Gastrocnemius medialis (tissue), 4 donors: ENCODE measurements at regions not wholly inside any gene's neighbourhood (a gene's known extent, or its start where the extent isn't known, plus 50 kb on each side); places are given as distances from the start of the nearest gene placed in this dataset.

Experiments used
- ATAC-seq, 2 donors: fragments of 150-250 bp; one replicate each; pipeline ENCODE4 v1.9.1; 2016
- DNase-seq, 2 donors: peaks; one replicate each; pipeline ENCODE4 v3.0.0-alpha.2; 2019
- H3K27ac ChIP-seq, 4 donors: fragments of 200-600 bp; sonication (generic); 1 replicate in 1 of 4; 2 replicates in 3 of 4; pipeline ENCODE4 v1.5.1; 2016 to 2018; ENCODE audit warnings: mild to moderate bottlenecking in 2 of 4, moderate library complexity in 1 of 4
- H3K27me3 ChIP-seq, 3 donors: fragments of 200-600 bp; sonication (generic) in 2 of 3; 1 replicate in 1 of 3; 2 replicates in 2 of 3; pipeline versions ENCODE4 v1.5.1 to v1.6.0; 2016 to 2019; ENCODE audit warnings: mild to moderate bottlenecking in 1 of 3, moderate library complexity in 1 of 3
- H3K36me3 ChIP-seq, 2 donors: fragments of 200-600 bp; sonication (generic) in 1 of 2; one replicate each; pipeline ENCODE4 v1.5.1; 2017 to 2018
- H3K4me1 ChIP-seq, 2 donors: fragments of 200-600 bp; sonication (generic) in 1 of 2; one replicate each; pipeline ENCODE4 v1.5.1; 2016 to 2017; ENCODE audit warnings: mild to moderate bottlenecking in 2 of 2
- H3K4me3 ChIP-seq, 4 donors: fragments of 200-600 bp; sonication (generic) in 3 of 4; 1 replicate in 1 of 4; 2 replicates in 3 of 4; pipeline ENCODE4 v1.5.1; 2016 to 2019; ENCODE audit warnings: mild to moderate bottlenecking in 2 of 4
- H3K9me3 ChIP-seq, 3 donors: fragments of 200-600 bp; sonication (generic) in 2 of 3; 1 replicate in 1 of 3; 2 replicates in 2 of 3; pipeline ENCODE4 v1.5.1; 2016 to 2019
- POLR2A ChIP-seq, 2 donors: fragments of 450-650 bp; IDR thresholded peaks; one replicate each; pipeline ENCODE4 v1.6.1; 2017; ENCODE audit warnings: antibody characterized with exemption in 2 of 2, mild to moderate bottlenecking in 2 of 2, moderate library complexity in 2 of 2
- in situ Hi-C, 4 donors: fragments of 200-750 bp; cut with MboI; loops; one replicate each; pipeline versions ENCODE4 v1.15.0 to v1.8.0; 2017; ENCODE audit warnings: low sequenced_read_pairs in 4 of 4
- intact Hi-C: fragments of 100-400 bp; cut with DNase I; formaldehyde crosslinking; loops from one replicate; pipeline ENCODE4 v1.15.1; 2023; ENCODE audit warnings: low total_unique reads
- TF ChIP-seq, protein P1 (sequence below), 5 experiments: fragments of 450-650 bp in 3 of 5; fragments of 200-600 bp in 2 of 5; sonication (generic) in 2 of 5; IDR thresholded peaks in 4 of 5; conservative IDR thresholded peaks in 1 of 5; 1 replicate in 4 of 5; 2 replicates in 1 of 5; pipeline ENCODE4 v1.5.1; 2016 to 2019; ENCODE audit warnings: antibody characterized with exemption in 5 of 5, mild to moderate bottlenecking in 3 of 5, moderate library complexity in 3 of 5

GRCh38 chr13:24630121-24630520 lies 50.1 kb upstream of the ATP12A start:
- Histone ChIP-seq H3K27me3 (no peaks in the 10 kb centered on the region), H3K36me3 (no peaks in the 10 kb centered on the region), H3K4me1 (no peaks in the 10 kb centered on the region), H3K9me3 (no peaks in the 10 kb centered on the region), H3K4me3 (no peak overlapping the region), H3K27ac (no peak overlapping the region)
- in situ Hi-C loops: no loop called here
- TF ChIP-seq, protein P1, sequence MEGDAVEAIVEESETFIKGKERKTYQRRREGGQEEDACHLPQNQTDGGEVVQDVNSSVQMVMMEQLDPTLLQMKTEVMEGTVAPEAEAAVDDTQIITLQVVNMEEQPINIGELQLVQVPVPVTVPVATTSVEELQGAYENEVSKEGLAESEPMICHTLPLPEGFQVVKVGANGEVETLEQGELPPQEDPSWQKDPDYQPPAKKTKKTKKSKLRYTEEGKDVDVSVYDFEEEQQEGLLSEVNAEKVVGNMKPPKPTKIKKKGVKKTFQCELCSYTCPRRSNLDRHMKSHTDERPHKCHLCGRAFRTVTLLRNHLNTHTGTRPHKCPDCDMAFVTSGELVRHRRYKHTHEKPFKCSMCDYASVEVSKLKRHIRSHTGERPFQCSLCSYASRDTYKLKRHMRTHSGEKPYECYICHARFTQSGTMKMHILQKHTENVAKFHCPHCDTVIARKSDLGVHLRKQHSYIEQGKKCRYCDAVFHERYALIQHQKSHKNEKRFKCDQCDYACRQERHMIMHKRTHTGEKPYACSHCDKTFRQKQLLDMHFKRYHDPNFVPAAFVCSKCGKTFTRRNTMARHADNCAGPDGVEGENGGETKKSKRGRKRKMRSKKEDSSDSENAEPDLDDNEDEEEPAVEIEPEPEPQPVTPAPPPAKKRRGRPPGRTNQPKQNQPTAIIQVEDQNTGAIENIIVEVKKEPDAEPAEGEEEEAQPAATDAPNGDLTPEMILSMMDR (IDR thresholded peaks at IDR 0.05 in 4 of 5, conservative IDR thresholded peaks at IDR 0.05 in 1 of 5): no peak
- no peak for TF ChIP-seq POLR2A (IDR thresholded peaks at IDR 0.05)
- intact Hi-C loops: no loop called here
- DNase-seq (no peak), ATAC-seq (no peak)
